AG10803 (cell line): ENCODE measurements at regions not wholly inside any gene's neighbourhood (a gene's known extent, or its start where the extent isn't known, plus 50 kb on each side); places are given as distances from the start of the nearest gene placed in this dataset.

Source experiments
- DNase-seq: peaks from one replicate; pipeline ENCODE4 v3.0.0; 2010; ENCODE audit warnings: low read depth
- H3K4me3 ChIP-seq: 2 replicates; pipeline ENCODE4 v1.5.1; 2011; ENCODE audit warnings: mild to moderate bottlenecking, low read length, control low read depth
- TF ChIP-seq, protein P1 (sequence below): conservative IDR thresholded peaks from 2 replicates; pipeline ENCODE4 v1.5.1; 2011; ENCODE audit warnings: mild to moderate bottlenecking, low read length, control low read depth, inconsistent platforms

DNA sequence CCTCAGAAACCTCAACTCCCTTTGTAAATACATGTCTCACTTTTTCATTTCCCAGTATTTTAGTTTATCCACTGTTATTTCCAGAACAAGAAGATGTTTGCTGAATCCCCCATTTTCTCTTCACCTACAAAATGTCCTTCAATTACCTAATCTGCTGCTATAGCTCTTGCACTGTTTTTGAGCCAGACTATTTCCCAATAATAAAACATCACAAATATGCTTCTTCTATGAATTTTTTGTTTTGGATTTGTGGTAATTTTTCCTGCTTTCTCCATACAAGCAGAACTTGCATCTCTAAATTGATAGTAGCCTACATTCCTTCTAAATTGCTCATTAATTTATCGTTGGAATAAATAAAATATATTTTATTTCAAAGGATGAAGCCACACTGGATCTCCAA lies 199.6 kb upstream of the C1orf87 start:
- peak; percentile 31 for DNase-seq
- no peak overlapping the region for H3K4me3 ChIP-seq
- TF ChIP-seq, protein P1, sequence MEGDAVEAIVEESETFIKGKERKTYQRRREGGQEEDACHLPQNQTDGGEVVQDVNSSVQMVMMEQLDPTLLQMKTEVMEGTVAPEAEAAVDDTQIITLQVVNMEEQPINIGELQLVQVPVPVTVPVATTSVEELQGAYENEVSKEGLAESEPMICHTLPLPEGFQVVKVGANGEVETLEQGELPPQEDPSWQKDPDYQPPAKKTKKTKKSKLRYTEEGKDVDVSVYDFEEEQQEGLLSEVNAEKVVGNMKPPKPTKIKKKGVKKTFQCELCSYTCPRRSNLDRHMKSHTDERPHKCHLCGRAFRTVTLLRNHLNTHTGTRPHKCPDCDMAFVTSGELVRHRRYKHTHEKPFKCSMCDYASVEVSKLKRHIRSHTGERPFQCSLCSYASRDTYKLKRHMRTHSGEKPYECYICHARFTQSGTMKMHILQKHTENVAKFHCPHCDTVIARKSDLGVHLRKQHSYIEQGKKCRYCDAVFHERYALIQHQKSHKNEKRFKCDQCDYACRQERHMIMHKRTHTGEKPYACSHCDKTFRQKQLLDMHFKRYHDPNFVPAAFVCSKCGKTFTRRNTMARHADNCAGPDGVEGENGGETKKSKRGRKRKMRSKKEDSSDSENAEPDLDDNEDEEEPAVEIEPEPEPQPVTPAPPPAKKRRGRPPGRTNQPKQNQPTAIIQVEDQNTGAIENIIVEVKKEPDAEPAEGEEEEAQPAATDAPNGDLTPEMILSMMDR, result no peak

DNA sequence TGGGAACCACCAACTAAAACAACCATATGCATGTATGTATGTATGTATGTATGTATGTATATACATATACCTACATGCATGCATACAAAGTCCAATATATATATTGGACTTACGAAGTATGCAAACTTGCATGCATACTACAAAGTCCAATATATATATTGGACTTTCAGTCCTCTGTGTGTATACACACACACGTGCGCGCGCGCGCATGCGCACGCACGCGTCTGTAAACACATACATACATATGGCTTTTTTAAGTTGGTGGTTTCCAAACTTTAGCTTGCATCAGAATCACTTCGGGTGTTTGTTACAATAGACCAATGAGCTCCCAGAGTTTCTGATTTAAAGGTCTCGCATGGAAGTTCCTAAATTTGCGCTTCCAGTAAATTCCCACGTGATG lies 197.5 kb upstream of the C1orf87 start:
- no peak overlapping the region for H3K4me3 ChIP-seq
- DNase-seq, result no peak
- TF ChIP-seq, protein P1, result no peak

DNA sequence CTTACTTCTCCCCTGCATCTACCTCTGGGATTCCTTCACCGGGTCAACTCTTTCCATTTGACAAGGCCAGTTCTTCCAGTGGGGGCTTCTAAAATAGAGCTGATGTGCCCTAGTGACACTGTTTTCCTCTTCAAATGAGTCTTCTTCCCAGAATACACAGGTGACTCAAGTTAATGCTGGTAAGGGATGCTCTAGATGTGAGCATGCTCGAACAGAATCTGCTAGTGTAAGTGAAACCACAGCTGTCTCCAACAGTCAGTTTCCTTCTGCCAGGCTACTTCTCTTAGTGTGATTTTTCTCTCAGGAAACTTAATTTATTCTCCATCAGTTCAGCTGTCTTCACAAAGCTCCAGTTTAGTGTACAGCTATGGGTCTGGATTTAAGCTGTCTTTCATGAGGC lies 194.9 kb upstream of the C1orf87 start:
- TF ChIP-seq, protein P1, result no peak
- H3K4me3 ChIP-seq, result no peak overlapping the region

DNA sequence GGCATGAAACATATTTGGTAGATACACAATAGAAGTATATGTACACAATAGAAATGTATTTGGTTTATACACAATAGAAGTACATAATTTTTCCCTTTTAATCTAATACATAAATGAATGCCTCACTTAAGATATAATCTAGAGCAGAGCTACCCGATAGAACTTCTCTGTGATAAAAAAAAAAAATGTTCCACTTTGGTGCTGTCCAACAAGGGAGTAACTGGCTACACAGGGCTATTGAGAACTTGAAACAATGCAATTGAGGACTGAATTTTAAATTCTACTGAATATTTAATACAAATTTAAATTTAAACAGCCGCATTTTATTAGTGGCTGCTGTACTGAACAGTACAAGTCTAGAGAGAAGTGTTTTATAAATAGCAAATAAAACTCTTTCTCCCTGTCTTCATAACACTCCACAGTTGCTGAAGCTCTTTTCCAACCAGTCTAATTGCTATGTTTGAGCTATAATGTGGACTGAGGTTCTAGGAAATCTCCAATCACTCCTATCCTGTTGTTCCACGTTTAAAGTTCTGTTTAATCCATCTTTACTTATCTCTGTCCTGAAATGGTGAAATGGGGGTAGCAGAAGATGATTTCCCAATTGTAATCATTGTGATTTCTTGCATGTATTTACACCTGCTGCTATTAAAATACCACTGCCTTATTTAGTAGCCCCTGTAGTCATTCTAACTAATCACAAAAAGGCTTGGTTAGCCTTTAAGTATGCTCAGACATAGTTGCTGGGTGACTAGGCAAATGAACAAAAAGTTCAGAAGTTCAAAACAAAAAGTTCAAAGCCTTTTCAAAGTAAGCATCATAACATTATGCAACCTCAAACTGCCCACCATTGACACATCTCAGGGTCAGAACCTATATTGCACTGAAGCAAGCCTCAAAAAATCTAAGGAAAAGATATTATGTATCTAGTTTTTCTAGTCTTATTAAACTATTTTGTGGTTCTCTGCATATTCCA lies 192.3 kb upstream of the C1orf87 start:
- H3K4me3 ChIP-seq, result no peak overlapping the region
- DNase-seq, result peak; percentile 58
- TF ChIP-seq, protein P1, result no peak

More for the DNA sequence above, 194.9 kb upstream of the C1orf87 start:
- no peak for DNase-seq

DNA sequence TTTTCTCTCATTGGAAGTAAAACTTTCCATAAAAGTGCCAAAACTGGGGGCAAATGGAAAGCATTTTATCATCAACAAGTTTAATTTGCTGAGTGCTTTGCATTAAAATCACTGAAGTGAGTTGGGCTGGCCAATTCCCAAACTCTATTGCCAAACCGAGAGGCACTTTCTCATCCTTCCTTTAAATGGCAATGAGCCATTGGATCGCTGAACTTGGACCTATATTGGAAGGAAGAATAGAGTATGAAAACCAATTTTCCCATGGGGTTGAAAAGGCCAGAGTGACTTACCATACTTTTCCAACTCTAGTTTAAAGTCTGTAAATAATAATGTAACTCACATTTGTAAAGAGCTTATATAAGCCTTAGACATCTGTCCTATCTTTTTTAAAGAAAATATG lies 189.1 kb upstream of the C1orf87 start:
- TF ChIP-seq, protein P1, result no peak
- no peak overlapping the region for H3K4me3 ChIP-seq
- no peak for DNase-seq

DNA sequence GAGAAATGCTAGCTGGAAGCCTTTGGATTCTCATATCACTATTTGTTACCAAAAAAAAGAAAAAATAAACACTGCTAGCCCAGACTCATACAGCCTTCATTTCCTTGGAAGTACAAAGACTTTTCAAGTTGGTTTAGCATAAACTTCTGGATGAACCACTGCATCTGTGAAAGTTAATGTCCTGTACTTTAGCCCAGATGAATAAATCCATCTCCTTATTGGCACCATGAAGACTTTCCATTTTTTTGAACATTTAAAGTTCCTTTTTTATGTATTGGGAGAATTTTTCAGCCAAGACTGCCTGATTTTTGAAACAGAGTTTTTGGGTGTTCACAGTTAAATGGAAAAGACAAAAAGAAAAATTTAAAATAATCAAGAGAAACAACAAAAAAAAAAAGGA lies 184.0 kb upstream of the C1orf87 start:
- no peak for DNase-seq
- TF ChIP-seq, protein P1, result no peak
- no peak overlapping the region for H3K4me3 ChIP-seq

DNA sequence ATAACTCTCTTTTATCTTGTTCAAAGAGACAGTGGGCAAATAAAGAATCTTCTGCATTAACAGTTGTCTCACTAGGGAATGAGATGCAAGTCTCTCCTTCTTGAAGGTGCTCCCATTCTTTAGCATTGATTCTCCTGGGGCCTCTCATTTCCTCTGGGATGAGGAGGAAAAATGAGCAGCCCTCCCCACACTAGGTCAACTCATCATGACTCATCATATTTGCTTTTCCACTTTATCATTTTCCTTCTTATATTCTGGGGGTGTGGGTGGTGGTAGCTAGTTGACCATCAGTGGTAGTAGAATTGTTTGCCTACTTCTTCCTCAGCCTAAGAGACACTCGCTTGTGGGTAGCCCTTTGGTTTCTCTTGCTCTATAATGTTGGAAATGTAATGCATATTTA lies 182.0 kb upstream of the C1orf87 start:
- DNase-seq, result peak; percentile 5
- H3K4me3 ChIP-seq, result no peak overlapping the region
- TF ChIP-seq, protein P1, result no peak
